GM19193 (cell line): ENCODE measurements at regions not wholly inside any gene's neighbourhood (a gene's known extent, or its start where the extent isn't known, plus 50 kb on each side); places are given as distances from the start of the nearest gene placed in this dataset.

Experiments
- POLR2A ChIP-seq: IDR thresholded peaks from 4 replicates; pipeline ENCODE4 v1.6.1; 2011; ENCODE audit not compliant: insufficient read depth, insufficient read length; ENCODE audit errors: extremely low read depth

GRCh38 chr5:165805756-165806155 lies 2300.3 kb downstream of the MAT2B start:
- TF ChIP-seq POLR2A = no peak

GRCh38 chr5:165808335-165808734 lies 2302.9 kb downstream of the MAT2B start:
- TF ChIP-seq POLR2A = no peak

- no peak for TF ChIP-seq POLR2A
Observed at GRCh38 chr5:165809914-165810313, 2304.5 kb downstream of the MAT2B start.

- no peak for TF ChIP-seq POLR2A
Observed at GRCh38 chr5:165829504-165829903, 2324.1 kb downstream of the MAT2B start.

- no peak for TF ChIP-seq POLR2A
Observed at GRCh38 chr5:165834891-165835290, 2329.5 kb downstream of the MAT2B start.

GRCh38 chr5:165836046-165836445 lies 2330.6 kb downstream of the MAT2B start:
- no peak for TF ChIP-seq POLR2A

- no peak for TF ChIP-seq POLR2A
Observed at GRCh38 chr5:165837286-165837685, 2331.9 kb downstream of the MAT2B start.

GRCh38 chr5:165844571-165844970 lies 2339.2 kb downstream of the MAT2B start:
- TF ChIP-seq POLR2A = no peak

GRCh38 chr5:165858118-165858517 lies 2352.7 kb downstream of the MAT2B start:
- no peak for TF ChIP-seq POLR2A

- no peak for TF ChIP-seq POLR2A
Observed at GRCh38 chr5:165859251-165859650, 2353.8 kb downstream of the MAT2B start.

GRCh38 chr5:165863239-165863638 lies 2357.8 kb downstream of the MAT2B start:
- no peak for TF ChIP-seq POLR2A

GRCh38 chr5:165871291-165871690 lies 2365.9 kb downstream of the MAT2B start:
- no peak for TF ChIP-seq POLR2A

GRCh38 chr5:165874851-165875250 lies 2369.4 kb downstream of the MAT2B start:
- TF ChIP-seq POLR2A = no peak

GRCh38 chr5:165876538-165876937 lies 2371.1 kb downstream of the MAT2B start:
- TF ChIP-seq POLR2A = no peak

GRCh38 chr5:165877475-165877874 lies 2372.1 kb downstream of the MAT2B start:
- TF ChIP-seq POLR2A = no peak

- TF ChIP-seq POLR2A = no peak
Observed at GRCh38 chr5:165881259-165881658, 2375.8 kb downstream of the MAT2B start.

GRCh38 chr5:165882099-165882498 lies 2376.7 kb downstream of the MAT2B start:
- no peak for TF ChIP-seq POLR2A

GRCh38 chr5:165885623-165886350 lies 2380.4 kb downstream of the MAT2B start:
- TF ChIP-seq POLR2A = no peak

GRCh38 chr5:165887147-165887546 lies 2381.7 kb downstream of the MAT2B start:
- no peak for TF ChIP-seq POLR2A
